DOHH2 (cell line): ENCODE measurements at regions not wholly inside any gene's neighbourhood (a gene's known extent, or its start where the extent isn't known, plus 50 kb on each side); places are given as distances from the start of the nearest gene placed in this dataset.
"Not testable (repeated sequence)": the region's sequence is repeated elsewhere in the genome, so short reads cannot be mapped to it uniquely, and the experiment has no call there.

Experiments
- EZH2phosphoT487 ChIP-seq: fragments of 200-600 bp; sonication (generic); IDR thresholded peaks from 2 replicates; pipeline ENCODE4 v1.6.1; 2017; ENCODE audit warnings: borderline replicate concordance, mild to moderate bottlenecking, antibody characterized with exemption, low read length, moderate library complexity, mixed read lengths
- TF ChIP-seq, protein P1 (sequence below): fragments of 200-600 bp; sonication (generic); IDR thresholded peaks from one replicate; pipeline ENCODE4 v1.5.1; 2014; ENCODE audit warnings: antibody characterized with exemption, mild to moderate bottlenecking, low read depth, low read length; ENCODE audit not compliant: poor library complexity, severe bottlenecking

DNA sequence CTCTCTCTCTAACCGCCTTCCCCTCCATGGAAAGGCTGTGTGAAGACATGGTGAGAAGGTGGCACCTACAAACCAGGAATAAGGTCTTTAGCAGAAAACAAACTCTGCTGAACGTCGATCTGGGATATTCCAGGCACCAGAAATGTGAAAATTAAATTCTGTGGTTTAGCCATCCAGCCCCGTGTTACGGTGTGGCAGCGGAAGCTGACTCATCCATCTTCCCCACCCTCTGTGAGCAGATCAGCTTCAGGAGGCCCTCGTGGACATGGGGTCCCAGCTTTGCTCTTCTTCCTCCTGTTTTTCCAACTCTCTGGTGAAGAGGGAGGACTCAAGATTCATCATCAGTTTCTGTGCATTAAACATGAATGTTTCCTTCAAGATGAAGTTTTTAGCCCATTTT, 1164.8 kb downstream of the RPIA start:
- TF ChIP-seq, protein P1, sequence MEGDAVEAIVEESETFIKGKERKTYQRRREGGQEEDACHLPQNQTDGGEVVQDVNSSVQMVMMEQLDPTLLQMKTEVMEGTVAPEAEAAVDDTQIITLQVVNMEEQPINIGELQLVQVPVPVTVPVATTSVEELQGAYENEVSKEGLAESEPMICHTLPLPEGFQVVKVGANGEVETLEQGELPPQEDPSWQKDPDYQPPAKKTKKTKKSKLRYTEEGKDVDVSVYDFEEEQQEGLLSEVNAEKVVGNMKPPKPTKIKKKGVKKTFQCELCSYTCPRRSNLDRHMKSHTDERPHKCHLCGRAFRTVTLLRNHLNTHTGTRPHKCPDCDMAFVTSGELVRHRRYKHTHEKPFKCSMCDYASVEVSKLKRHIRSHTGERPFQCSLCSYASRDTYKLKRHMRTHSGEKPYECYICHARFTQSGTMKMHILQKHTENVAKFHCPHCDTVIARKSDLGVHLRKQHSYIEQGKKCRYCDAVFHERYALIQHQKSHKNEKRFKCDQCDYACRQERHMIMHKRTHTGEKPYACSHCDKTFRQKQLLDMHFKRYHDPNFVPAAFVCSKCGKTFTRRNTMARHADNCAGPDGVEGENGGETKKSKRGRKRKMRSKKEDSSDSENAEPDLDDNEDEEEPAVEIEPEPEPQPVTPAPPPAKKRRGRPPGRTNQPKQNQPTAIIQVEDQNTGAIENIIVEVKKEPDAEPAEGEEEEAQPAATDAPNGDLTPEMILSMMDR, result not testable (repeated sequence)
- TF ChIP-seq EZH2phosphoT487, result not testable (repeated sequence)
